ENCODE measurements at regions not wholly inside any gene's neighbourhood (a gene's known extent, or its start where the extent isn't known, plus 50 kb on each side); places are given as distances from the start of the nearest gene placed in this dataset.

DNA sequence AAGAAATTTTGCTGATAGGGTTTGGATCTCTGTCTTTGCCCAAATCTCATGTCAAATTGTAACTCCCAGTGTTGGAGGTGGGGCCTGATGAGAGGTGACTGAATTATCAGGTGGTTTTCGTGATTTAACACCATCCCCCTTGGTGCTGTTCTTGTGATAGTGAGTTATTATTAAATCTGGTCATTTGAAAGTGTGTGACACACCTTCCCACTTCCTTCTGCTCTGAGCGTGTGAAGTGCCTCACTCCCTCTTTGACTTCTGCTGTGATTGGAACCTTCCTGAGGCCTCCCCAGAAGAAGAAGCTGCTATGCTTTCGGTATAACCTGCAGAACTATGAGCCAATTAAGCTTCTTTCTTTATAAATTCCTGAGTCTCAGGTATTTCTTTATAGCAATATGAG, 632.0 kb downstream of the SLITRK5 start:
- no peaks in the 10 kb centered on the region for H3K27me3 ChIP-seq
- no peak for TF ChIP-seq POLR2A (IDR thresholded peaks at IDR 0.05)
- TF ChIP-seq, protein P1, sequence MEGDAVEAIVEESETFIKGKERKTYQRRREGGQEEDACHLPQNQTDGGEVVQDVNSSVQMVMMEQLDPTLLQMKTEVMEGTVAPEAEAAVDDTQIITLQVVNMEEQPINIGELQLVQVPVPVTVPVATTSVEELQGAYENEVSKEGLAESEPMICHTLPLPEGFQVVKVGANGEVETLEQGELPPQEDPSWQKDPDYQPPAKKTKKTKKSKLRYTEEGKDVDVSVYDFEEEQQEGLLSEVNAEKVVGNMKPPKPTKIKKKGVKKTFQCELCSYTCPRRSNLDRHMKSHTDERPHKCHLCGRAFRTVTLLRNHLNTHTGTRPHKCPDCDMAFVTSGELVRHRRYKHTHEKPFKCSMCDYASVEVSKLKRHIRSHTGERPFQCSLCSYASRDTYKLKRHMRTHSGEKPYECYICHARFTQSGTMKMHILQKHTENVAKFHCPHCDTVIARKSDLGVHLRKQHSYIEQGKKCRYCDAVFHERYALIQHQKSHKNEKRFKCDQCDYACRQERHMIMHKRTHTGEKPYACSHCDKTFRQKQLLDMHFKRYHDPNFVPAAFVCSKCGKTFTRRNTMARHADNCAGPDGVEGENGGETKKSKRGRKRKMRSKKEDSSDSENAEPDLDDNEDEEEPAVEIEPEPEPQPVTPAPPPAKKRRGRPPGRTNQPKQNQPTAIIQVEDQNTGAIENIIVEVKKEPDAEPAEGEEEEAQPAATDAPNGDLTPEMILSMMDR (IDR thresholded peaks at IDR 0.05) = no peak
- no peak for TF ChIP-seq POLR2AphosphoS5 (IDR thresholded peaks at IDR 0.05)
- peaks cover 9 to 14% of the 10 kb centered on the region in 2 donors for H3K9me3 ChIP-seq
- no peak overlapping the region for H3K4me3 ChIP-seq
- no peak for DNase-seq (ENCODE audit: low spot score in 2 of 2)
- intact Hi-C loops (cut with DNase I; ENCODE audit: low total_unique reads) = no loop called here
- no peak overlapping the region for H3K27ac ChIP-seq
- no peaks in the 10 kb centered on the region for H3K36me3 ChIP-seq
- H3K4me1 ChIP-seq = no peaks in the 10 kb centered on the region

DNA sequence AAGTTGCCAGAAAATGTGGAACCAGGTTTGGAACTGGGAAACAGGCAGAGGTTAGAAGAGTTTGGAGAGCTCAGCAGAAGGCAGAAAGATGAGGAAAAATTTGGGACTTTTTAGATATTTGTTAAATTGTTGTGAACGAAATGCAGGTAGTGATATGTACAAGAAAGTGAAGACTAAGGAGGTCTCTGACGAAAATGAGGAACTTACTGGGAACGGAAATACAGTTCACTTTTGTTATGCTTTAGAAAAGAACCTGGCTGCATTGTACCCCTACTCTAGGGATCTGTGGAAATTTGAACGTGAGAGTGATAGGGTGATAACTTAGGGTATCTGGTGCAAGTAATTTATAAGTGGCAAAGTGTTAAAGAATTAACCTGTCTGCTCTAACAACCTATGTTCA, 632.4 kb downstream of the SLITRK5 start:
- TF ChIP-seq, protein P1 (IDR thresholded peaks at IDR 0.05) = no peak
- TF ChIP-seq POLR2A (IDR thresholded peaks at IDR 0.05) = no peak
- no peak for TF ChIP-seq POLR2AphosphoS5 (IDR thresholded peaks at IDR 0.05)
- Histone ChIP-seq H3K4me1 (no peaks in the 10 kb centered on the region), H3K4me3 (no peak overlapping the region), H3K9me3 (peaks cover 9 to 14% of the 10 kb centered on the region in 2 donors), H3K36me3 (no peaks in the 10 kb centered on the region), H3K27me3 (no peaks in the 10 kb centered on the region), H3K27ac (no peak overlapping the region)
- intact Hi-C loops (cut with DNase I; ENCODE audit: low total_unique reads) = no loop called here
- no peak for DNase-seq (ENCODE audit: low spot score in 2 of 2)

GRCh38 chr13:88314496-88314895, 643.3 kb downstream of the SLITRK5 start:
- no peaks in the 10 kb centered on the region for H3K4me1 ChIP-seq
- DNase-seq (ENCODE audit: low spot score in 2 of 2) = no peak
- peaks cover 0 to 12% of the 10 kb centered on the region in 2 donors for H3K9me3 ChIP-seq
- no peaks in the 10 kb centered on the region for H3K36me3 ChIP-seq
- intact Hi-C loops (cut with DNase I; ENCODE audit: low total_unique reads) = no loop called here
- no peak overlapping the region for H3K27ac ChIP-seq
- TF ChIP-seq POLR2AphosphoS5 (IDR thresholded peaks at IDR 0.05) (no peak), POLR2A (IDR thresholded peaks at IDR 0.05) (no peak)
- TF ChIP-seq, protein P1 (IDR thresholded peaks at IDR 0.05) = no peak
- no peak overlapping the region for H3K4me3 ChIP-seq
- H3K27me3 ChIP-seq = no peaks in the 10 kb centered on the region

DNA sequence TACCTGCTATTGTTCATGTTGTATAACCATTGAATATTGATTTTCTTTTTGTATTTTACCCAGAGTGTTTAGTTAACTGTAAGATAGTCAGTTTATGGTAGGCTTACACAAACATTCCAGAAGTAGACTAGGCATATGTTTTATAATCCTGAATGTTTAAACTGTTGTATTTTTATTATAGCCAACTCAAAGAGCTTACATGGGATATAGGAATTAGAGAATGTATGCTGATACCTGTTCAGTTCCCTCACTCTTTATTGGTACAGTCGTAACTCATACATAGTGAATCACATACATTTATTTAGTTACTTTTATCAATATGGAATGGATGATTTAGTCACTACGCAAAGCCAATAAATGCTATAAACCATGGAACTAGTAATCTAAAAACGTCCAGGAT, 657.9 kb downstream of the SLITRK5 start:
- Histone ChIP-seq H3K36me3 (no peaks in the 10 kb centered on the region), H3K4me3 (no peak overlapping the region), H3K27me3 (no peaks in the 10 kb centered on the region), H3K27ac (no peak overlapping the region), H3K4me1 (no peaks in the 10 kb centered on the region), H3K9me3 (no peaks in the 10 kb centered on the region)
- intact Hi-C loops (cut with DNase I; ENCODE audit: low total_unique reads) = no loop called here
- DNase-seq (ENCODE audit: low spot score in 2 of 2) = no peak
- TF ChIP-seq POLR2AphosphoS5 (IDR thresholded peaks at IDR 0.05) = no peak
- TF ChIP-seq POLR2A (IDR thresholded peaks at IDR 0.05) = no peak
- TF ChIP-seq, protein P1 (IDR thresholded peaks at IDR 0.05) = no peak

DNA sequence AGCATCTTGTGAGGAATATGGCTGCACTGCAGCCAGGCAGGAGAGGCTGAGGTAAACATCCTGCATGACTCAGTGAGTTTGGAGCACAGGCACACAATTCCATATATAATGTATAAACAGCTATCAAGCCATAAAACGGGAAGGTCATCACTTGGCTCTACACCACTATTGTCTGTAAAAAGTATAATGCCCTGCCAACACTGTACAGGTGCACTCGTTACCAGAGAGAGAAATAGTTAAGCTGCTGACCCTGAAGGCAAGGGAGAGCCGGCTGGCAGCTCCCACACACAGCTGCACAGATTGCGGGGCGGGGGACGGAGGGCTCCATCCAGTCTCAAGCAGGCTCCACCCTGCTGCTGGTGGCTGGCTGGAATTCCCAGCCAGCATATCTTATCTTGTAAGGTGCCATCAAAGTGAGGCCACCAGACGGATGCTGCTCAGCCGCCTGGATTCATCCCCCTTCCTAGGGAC, 668.1 kb downstream of the SLITRK5 start:
- H3K9me3 ChIP-seq = peaks cover 0 to 8% of the 10 kb centered on the region in 2 donors
- intact Hi-C loops (cut with DNase I; ENCODE audit: low total_unique reads) = no loop called here
- H3K4me1 ChIP-seq = no peaks in the 10 kb centered on the region
- H3K36me3 ChIP-seq = peaks cover 5% of the 10 kb centered on the region
- DNase-seq (ENCODE audit: low spot score in 2 of 2) = no peak
- TF ChIP-seq POLR2AphosphoS5 (IDR thresholded peaks at IDR 0.05) (no peak), POLR2A (IDR thresholded peaks at IDR 0.05) (no peak)
- TF ChIP-seq, protein P1 (IDR thresholded peaks at IDR 0.05) = no peak
- no peaks in the 10 kb centered on the region for H3K27me3 ChIP-seq
- no peak overlapping the region for H3K27ac ChIP-seq
- H3K4me3 ChIP-seq = no peak overlapping the region
